ENCODE measurements at regions not wholly inside any gene's neighbourhood (a gene's known extent, or its start where the extent isn't known, plus 50 kb on each side); places are given as distances from the start of the nearest gene placed in this dataset.
"Not testable (repeated sequence)": the region's sequence is repeated elsewhere in the genome, so short reads cannot be mapped to it uniquely, and the experiment has no call there.

DNA sequence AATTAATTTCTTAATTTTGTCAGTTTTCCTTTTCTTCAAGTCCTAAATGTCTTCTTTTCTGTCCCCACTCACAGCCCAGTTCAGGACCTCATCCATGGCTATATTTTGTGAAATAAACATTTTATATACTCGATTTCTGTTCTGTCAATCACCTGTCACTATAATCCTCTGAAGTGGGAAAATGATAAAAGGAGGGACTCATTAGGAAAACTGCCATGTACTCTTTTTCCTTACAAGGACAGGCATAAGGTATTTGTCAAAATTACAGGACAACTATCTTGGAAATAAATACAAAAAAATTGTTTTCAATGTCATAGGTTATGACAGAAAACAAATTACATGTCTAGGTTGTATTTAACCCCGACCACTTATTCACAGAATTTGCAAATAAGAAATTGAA is 240.1 kb upstream of the CBLB start:
- H3K9me3 ChIP-seq: no peaks in the 10 kb centered on the region
- TF ChIP-seq, protein P1, sequence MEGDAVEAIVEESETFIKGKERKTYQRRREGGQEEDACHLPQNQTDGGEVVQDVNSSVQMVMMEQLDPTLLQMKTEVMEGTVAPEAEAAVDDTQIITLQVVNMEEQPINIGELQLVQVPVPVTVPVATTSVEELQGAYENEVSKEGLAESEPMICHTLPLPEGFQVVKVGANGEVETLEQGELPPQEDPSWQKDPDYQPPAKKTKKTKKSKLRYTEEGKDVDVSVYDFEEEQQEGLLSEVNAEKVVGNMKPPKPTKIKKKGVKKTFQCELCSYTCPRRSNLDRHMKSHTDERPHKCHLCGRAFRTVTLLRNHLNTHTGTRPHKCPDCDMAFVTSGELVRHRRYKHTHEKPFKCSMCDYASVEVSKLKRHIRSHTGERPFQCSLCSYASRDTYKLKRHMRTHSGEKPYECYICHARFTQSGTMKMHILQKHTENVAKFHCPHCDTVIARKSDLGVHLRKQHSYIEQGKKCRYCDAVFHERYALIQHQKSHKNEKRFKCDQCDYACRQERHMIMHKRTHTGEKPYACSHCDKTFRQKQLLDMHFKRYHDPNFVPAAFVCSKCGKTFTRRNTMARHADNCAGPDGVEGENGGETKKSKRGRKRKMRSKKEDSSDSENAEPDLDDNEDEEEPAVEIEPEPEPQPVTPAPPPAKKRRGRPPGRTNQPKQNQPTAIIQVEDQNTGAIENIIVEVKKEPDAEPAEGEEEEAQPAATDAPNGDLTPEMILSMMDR (IDR thresholded peaks at IDR 0.05): no peak
- no peak overlapping the region for H3K27ac ChIP-seq
- H3K4me1 ChIP-seq (ENCODE audit: control insufficient read depth in 1 of 2, insufficient read depth in 1 of 2, low read depth in 1 of 2, low read length in 1 of 2): no peaks in the 10 kb centered on the region
- no peak overlapping the region for H3K4me3 ChIP-seq (ENCODE audit: low read depth in 1 of 2, low read length in 1 of 2)
- H3K36me3 ChIP-seq: no peaks in the 10 kb centered on the region
- H3K27me3 ChIP-seq: no peaks in the 10 kb centered on the region

DNA sequence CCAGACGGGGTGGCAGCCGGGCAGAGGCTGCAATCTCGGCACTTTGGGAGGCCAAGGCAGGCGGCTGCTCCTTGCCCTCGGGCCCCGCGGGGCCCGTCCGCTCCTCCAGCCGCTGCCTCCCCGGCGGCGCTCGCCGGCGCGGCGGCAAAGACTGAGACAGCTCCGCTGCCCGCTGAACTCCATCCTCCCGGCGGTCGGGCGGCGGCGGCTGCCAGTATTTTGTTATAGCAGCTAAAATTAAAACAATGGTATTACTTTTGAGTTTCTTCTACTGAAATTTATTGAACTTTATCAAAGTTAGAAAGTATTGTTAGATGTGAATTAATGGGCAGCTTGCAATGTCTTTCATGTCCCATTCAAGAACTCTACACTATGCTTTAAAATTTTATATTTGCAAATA is 243.7 kb upstream of the CBLB start:
- H3K27me3 ChIP-seq; H3K27ac ChIP-seq; H3K9me3 ChIP-seq; H3K4me1 ChIP-seq (ENCODE audit: control insufficient read depth in 1 of 2, insufficient read depth in 1 of 2, low read depth in 1 of 2, low read length in 1 of 2); H3K36me3 ChIP-seq; H3K4me3 ChIP-seq (ENCODE audit: low read depth in 1 of 2, low read length in 1 of 2): not testable (repeated sequence)

DNA sequence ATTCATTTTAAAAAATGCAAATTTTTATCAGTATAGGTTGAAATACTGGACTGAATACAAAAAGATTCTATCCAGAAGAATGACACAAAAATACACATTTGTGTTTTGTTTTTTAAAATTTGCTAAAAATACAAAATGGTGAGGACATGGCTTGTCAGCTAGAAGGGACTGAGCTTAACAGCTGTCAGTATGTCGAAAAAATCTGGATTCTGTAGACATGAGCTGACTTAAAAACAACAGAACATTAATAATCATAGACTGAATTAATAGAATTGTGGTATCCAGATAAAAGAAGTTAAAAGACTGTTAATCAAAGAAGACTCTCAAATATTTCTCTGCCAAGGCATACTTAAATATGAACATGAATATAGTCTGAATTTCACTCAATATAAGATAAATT is 244.9 kb upstream of the CBLB start:
- Histone ChIP-seq H3K27me3 (no peaks in the 10 kb centered on the region), H3K36me3 (no peaks in the 10 kb centered on the region), H3K9me3 (no peaks in the 10 kb centered on the region), H3K4me3 (ENCODE audit: low read depth in 1 of 2, low read length in 1 of 2) (no peak overlapping the region), H3K4me1 (ENCODE audit: control insufficient read depth in 1 of 2, insufficient read depth in 1 of 2, low read depth in 1 of 2, low read length in 1 of 2) (no peaks in the 10 kb centered on the region), H3K27ac (no peak overlapping the region)
- TF ChIP-seq, protein P1 (IDR thresholded peaks at IDR 0.05): no peak

DNA sequence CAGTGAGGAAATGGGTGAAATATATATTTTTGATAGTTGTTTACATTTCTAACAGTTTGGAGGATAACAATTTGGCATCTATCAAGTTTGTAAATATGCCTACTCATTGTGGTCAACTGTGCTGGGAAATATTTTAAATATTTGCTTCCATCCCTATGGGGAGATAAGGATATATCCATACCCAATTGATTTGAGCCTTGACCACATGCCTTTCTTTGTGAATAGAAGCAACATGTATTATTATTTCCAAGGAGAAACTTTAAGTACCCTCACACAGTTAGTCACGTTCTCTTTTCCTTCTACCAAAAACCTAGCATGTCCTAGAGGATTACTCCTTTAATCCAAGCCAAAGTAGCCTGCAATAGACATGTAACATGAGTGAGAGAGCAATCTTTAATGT is 245.4 kb upstream of the CBLB start:
- no peak overlapping the region for H3K27ac ChIP-seq

DNA sequence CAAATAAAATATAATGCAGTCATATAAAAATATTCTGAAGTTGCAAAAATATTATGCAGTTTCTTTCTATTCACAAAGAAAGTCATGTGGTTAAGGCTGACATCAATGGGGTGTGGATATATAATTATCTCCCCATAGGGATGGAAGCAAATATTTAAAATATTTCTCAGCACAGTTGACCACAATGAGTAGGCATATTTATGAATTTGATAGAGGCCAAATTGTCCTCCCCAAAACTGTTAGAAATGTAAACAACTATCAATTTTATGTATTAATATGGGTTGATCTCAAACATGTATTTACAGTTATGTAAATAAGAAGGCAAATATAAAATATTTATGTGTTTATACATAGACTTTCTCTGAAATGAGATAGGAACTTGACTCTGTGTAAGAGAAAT is 246.0 kb upstream of the CBLB start:
- Histone ChIP-seq H3K4me1 (ENCODE audit: control insufficient read depth in 1 of 2, insufficient read depth in 1 of 2, low read depth in 1 of 2, low read length in 1 of 2) (no peaks in the 10 kb centered on the region), H3K4me3 (ENCODE audit: low read depth in 1 of 2, low read length in 1 of 2) (no peak overlapping the region), H3K27ac (no peak overlapping the region), H3K36me3 (no peaks in the 10 kb centered on the region), H3K9me3 (no peaks in the 10 kb centered on the region), H3K27me3 (no peaks in the 10 kb centered on the region)
- TF ChIP-seq, protein P1 (IDR thresholded peaks at IDR 0.05): no peak

More for the DNA sequence above, 245.4 kb upstream of the CBLB start:
- Histone ChIP-seq H3K27me3 (no peaks in the 10 kb centered on the region), H3K4me1 (ENCODE audit: control insufficient read depth in 1 of 2, insufficient read depth in 1 of 2, low read depth in 1 of 2, low read length in 1 of 2) (no peaks in the 10 kb centered on the region), H3K4me3 (ENCODE audit: low read depth in 1 of 2, low read length in 1 of 2) (no peak overlapping the region), H3K9me3 (no peaks in the 10 kb centered on the region), H3K36me3 (no peaks in the 10 kb centered on the region)
- TF ChIP-seq, protein P1 (IDR thresholded peaks at IDR 0.05): no peak

DNA sequence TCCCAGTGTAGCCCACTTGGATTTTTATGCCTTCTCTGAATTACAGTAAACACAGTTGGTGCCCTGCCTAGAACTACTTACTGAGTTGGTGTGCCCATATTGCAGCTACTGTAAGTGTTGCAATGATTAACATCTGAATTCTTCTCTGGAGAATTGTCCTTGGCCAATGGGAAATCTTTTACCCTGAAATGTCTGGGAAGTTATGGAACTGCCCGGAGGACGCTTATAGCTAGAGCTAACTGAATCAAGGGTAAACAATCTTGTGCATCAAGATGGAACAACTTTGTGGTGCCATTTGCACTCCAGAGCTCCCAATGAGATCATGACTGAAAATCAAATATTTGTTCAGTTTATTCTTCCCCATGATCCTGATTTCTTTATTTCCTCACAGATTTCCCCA is 246.7 kb upstream of the CBLB start:
- Histone ChIP-seq H3K4me1 (ENCODE audit: control insufficient read depth in 1 of 2, insufficient read depth in 1 of 2, low read depth in 1 of 2, low read length in 1 of 2) (no peaks in the 10 kb centered on the region), H3K4me3 (ENCODE audit: low read depth in 1 of 2, low read length in 1 of 2) (no peak overlapping the region), H3K27me3 (no peaks in the 10 kb centered on the region), H3K36me3 (no peaks in the 10 kb centered on the region), H3K9me3 (no peaks in the 10 kb centered on the region), H3K27ac (no peak overlapping the region)
- TF ChIP-seq, protein P1 (IDR thresholded peaks at IDR 0.05): no peak

All from neutrophil (primary cell).